ENCODE measurements at regions not wholly inside any gene's neighbourhood (a gene's known extent, or its start where the extent isn't known, plus 50 kb on each side); places are given as distances from the start of the nearest gene placed in this dataset.

DNA sequence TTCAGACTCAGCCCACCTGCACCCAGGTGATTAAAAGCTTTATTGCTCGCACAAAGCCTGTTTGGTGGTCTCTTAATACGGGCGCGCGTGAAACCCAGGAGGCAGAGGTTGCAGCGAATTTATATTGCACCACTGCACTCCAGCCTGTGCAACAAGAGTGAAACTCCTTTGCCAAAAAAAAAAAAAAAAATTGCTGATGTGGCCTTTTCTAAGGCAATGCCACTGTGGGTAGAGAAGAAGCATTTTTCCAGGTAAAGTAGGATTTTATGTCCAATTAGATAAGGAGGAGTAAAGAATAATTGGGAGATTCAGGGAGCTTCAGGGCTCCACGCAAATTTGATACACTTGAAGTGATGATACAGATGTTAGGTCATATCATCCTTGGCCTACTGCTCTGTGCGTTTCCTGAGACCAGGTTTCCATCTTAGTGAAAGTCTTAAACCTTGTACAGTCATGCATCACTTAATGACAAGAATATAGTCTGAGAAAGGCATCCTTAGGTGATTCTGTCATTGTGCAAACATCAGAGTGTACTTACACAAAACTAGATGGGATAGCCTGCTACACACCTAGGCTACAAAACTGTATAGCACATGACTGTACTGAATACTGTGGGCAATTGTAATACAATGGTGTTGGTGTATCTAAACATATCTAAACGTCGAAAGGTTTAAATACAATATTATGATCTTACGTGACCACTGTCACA lies 150.9 kb downstream of the SPRY2 start:
- TF ChIP-seq, protein P1, sequence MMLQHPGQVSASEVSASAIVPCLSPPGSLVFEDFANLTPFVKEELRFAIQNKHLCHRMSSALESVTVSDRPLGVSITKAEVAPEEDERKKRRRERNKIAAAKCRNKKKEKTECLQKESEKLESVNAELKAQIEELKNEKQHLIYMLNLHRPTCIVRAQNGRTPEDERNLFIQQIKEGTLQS (IDR thresholded peaks at IDR 0.05) = no peak
- TF ChIP-seq HNF4G (IDR thresholded peaks at IDR 0.05) (no peak), NR2F2 (IDR thresholded peaks at IDR 0.05) (no peak), TAF1 (conservative IDR thresholded peaks at IDR 0.05) (no peak), JUND (IDR thresholded peaks at IDR 0.05) (no peak), HNF4A (conservative IDR thresholded peaks at IDR 0.05) (no peak), YY1 (IDR thresholded peaks at IDR 0.05) (no peak), GABPA (IDR thresholded peaks at IDR 0.05 in 1 of 2, conservative IDR thresholded peaks at IDR 0.05 in 1 of 2) (no peak), EGR1 (IDR thresholded peaks at IDR 0.05; ENCODE audit: low read depth in 2 of 2) (no peak), FOXA1 (IDR thresholded peaks at IDR 0.05) (no peak), RXRA (IDR thresholded peaks at IDR 0.05) (no peak)
- TF ChIP-seq, protein P2, sequence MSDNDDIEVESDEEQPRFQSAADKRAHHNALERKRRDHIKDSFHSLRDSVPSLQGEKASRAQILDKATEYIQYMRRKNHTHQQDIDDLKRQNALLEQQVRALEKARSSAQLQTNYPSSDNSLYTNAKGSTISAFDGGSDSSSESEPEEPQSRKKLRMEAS (IDR thresholded peaks at IDR 0.05) = no peak
- TF ChIP-seq, protein P3, sequence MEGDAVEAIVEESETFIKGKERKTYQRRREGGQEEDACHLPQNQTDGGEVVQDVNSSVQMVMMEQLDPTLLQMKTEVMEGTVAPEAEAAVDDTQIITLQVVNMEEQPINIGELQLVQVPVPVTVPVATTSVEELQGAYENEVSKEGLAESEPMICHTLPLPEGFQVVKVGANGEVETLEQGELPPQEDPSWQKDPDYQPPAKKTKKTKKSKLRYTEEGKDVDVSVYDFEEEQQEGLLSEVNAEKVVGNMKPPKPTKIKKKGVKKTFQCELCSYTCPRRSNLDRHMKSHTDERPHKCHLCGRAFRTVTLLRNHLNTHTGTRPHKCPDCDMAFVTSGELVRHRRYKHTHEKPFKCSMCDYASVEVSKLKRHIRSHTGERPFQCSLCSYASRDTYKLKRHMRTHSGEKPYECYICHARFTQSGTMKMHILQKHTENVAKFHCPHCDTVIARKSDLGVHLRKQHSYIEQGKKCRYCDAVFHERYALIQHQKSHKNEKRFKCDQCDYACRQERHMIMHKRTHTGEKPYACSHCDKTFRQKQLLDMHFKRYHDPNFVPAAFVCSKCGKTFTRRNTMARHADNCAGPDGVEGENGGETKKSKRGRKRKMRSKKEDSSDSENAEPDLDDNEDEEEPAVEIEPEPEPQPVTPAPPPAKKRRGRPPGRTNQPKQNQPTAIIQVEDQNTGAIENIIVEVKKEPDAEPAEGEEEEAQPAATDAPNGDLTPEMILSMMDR (IDR thresholded peaks at IDR 0.05; ENCODE audit: low read depth, low read length, missing input control) = no peak
- TF ChIP-seq, protein P4, sequence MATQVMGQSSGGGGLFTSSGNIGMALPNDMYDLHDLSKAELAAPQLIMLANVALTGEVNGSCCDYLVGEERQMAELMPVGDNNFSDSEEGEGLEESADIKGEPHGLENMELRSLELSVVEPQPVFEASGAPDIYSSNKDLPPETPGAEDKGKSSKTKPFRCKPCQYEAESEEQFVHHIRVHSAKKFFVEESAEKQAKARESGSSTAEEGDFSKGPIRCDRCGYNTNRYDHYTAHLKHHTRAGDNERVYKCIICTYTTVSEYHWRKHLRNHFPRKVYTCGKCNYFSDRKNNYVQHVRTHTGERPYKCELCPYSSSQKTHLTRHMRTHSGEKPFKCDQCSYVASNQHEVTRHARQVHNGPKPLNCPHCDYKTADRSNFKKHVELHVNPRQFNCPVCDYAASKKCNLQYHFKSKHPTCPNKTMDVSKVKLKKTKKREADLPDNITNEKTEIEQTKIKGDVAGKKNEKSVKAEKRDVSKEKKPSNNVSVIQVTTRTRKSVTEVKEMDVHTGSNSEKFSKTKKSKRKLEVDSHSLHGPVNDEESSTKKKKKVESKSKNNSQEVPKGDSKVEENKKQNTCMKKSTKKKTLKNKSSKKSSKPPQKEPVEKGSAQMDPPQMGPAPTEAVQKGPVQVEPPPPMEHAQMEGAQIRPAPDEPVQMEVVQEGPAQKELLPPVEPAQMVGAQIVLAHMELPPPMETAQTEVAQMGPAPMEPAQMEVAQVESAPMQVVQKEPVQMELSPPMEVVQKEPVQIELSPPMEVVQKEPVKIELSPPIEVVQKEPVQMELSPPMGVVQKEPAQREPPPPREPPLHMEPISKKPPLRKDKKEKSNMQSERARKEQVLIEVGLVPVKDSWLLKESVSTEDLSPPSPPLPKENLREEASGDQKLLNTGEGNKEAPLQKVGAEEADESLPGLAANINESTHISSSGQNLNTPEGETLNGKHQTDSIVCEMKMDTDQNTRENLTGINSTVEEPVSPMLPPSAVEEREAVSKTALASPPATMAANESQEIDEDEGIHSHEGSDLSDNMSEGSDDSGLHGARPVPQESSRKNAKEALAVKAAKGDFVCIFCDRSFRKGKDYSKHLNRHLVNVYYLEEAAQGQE (IDR thresholded peaks at IDR 0.05) = no peak
- TF ChIP-seq, protein P5, sequence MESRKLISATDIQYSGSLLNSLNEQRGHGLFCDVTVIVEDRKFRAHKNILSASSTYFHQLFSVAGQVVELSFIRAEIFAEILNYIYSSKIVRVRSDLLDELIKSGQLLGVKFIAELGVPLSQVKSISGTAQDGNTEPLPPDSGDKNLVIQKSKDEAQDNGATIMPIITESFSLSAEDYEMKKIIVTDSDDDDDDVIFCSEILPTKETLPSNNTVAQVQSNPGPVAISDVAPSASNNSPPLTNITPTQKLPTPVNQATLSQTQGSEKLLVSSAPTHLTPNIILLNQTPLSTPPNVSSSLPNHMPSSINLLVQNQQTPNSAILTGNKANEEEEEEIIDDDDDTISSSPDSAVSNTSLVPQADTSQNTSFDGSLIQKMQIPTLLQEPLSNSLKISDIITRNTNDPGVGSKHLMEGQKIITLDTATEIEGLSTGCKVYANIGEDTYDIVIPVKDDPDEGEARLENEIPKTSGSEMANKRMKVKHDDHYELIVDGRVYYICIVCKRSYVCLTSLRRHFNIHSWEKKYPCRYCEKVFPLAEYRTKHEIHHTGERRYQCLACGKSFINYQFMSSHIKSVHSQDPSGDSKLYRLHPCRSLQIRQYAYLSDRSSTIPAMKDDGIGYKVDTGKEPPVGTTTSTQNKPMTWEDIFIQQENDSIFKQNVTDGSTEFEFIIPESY (IDR thresholded peaks at IDR 0.05) = no peak
- DNase-seq (ENCODE audit: low spot score) = no peak
- Histone ChIP-seq H3K27ac (ENCODE audit: low read depth in 1 of 2, low read length in 2 of 2) (no peak overlapping the region), H3K9me3 (ENCODE audit: control insufficient read depth in 4 of 4, low read length in 3 of 4) (no peaks in the 10 kb centered on the region), H3K4me1 (ENCODE audit: control insufficient read depth in 4 of 4, insufficient read depth in 4 of 4, low read length in 3 of 4) (no peaks in the 10 kb centered on the region), H3K4me3 (ENCODE audit: low read depth in 1 of 3, low read length in 3 of 3) (no peak overlapping the region), H3K27me3 (ENCODE audit: control insufficient read depth in 4 of 4, insufficient read depth in 4 of 4, low read length in 3 of 4) (no peaks in the 10 kb centered on the region), H3K9ac (ENCODE audit: low read depth in 1 of 2, low read length in 2 of 2) (no peak overlapping the region), H3K36me3 (ENCODE audit: control insufficient read depth in 4 of 4, insufficient read depth in 3 of 4, low read depth in 1 of 4, low read length in 3 of 4) (no peaks in the 10 kb centered on the region)
- 98% methylated on average over 11 of the region's 11 CpGs for WGBS

Data from liver (tissue), 8 donors.